H9 (cell line): ENCODE measurements at regions not wholly inside any gene's neighbourhood (a gene's known extent, or its start where the extent isn't known, plus 50 kb on each side); places are given as distances from the start of the nearest gene placed in this dataset.

Source experiments
- DNase-seq: peaks from one replicate; pipeline ENCODE4 v3.0.0-alpha.2; 2017
- H2AFZ ChIP-seq: one replicate; pipeline ENCODE4 v1.6.1; 2013; ENCODE audit warnings: mild to moderate bottlenecking, low read length, control low read depth, moderate library complexity
- H2AK5ac ChIP-seq: 2 replicates; pipeline ENCODE4 v1.6.1; 2013; ENCODE audit warnings: low read length, control low read depth, mixed read lengths; ENCODE audit not compliant: insufficient read length
- H2BK120ac ChIP-seq: one replicate; pipeline ENCODE4 v1.6.1; 2013; ENCODE audit warnings: low read depth, mild to moderate bottlenecking, low read length, control low read depth, inconsistent platforms; ENCODE audit not compliant: poor library complexity, severe bottlenecking
- H2BK12ac ChIP-seq: 2 replicates; pipeline ENCODE4 v1.6.1; 2013; ENCODE audit warnings: low read length, control low read depth, mixed read lengths, low read depth; ENCODE audit not compliant: insufficient read length
- H2BK15ac ChIP-seq: 2 replicates; pipeline ENCODE4 v1.6.1; 2013; ENCODE audit warnings: low read depth, low read length, control low read depth
- H2BK20ac ChIP-seq: one replicate; pipeline ENCODE4 v1.6.1; 2013; ENCODE audit warnings: low read depth, mild to moderate bottlenecking, low read length, control low read depth, inconsistent platforms; ENCODE audit not compliant: poor library complexity, severe bottlenecking
- H2BK5ac ChIP-seq: 2 replicates; pipeline ENCODE4 v1.6.1; 2013; ENCODE audit warnings: low read length, control low read depth, mixed read lengths; ENCODE audit not compliant: insufficient read length
- H3K14ac ChIP-seq: 2 replicates; pipeline ENCODE4 v1.6.1; 2013; ENCODE audit warnings: low read length, control low read depth; ENCODE audit not compliant: insufficient read depth
- H3K18ac ChIP-seq: 2 replicates; pipeline ENCODE4 v1.6.1; 2013; ENCODE audit warnings: low read depth, mild to moderate bottlenecking, mixed read lengths, low read length, control low read depth; ENCODE audit not compliant: insufficient read length
- H3K23ac ChIP-seq: 2 replicates; pipeline ENCODE4 v1.6.1; 2013; ENCODE audit warnings: low read length, control low read depth, mixed read lengths, low read depth; ENCODE audit not compliant: insufficient read length
- H3K23me2 ChIP-seq: 2 replicates; pipeline ENCODE4 v1.6.1; 2013; ENCODE audit warnings: low read depth, mild to moderate bottlenecking, mixed read lengths, low read length, control low read depth; ENCODE audit not compliant: insufficient read length, poor library complexity, severe bottlenecking
- H3K27ac ChIP-seq: 2 replicates; pipeline ENCODE4 v1.5.1; 2013; ENCODE audit warnings: low read length, control low read depth, mixed read lengths, low read depth; ENCODE audit not compliant: insufficient read length
- H3K27me3 ChIP-seq: 2 replicates; pipeline ENCODE4 v1.6.1; 2013; ENCODE audit warnings: low read length, control low read depth, inconsistent platforms; ENCODE audit not compliant: insufficient read depth
- H3K4ac ChIP-seq: 2 replicates; pipeline ENCODE4 v1.6.1; 2013; ENCODE audit warnings: low read depth, mild to moderate bottlenecking, control low read depth, inconsistent platforms, low read length, moderate library complexity
- H3K4me1 ChIP-seq: 2 replicates; pipeline ENCODE4 v1.6.1; 2013; ENCODE audit warnings: low read length, control low read depth, inconsistent platforms; ENCODE audit not compliant: insufficient read depth
- H3K4me2 ChIP-seq: 2 replicates; pipeline ENCODE4 v1.6.1; 2013; ENCODE audit warnings: low read length, control low read depth, mixed read lengths; ENCODE audit not compliant: insufficient read length, insufficient read depth
- H3K56ac ChIP-seq: 2 replicates; pipeline ENCODE4 v1.6.1; 2013; ENCODE audit warnings: low read depth, mild to moderate bottlenecking, mixed read lengths, low read length, control low read depth; ENCODE audit not compliant: insufficient read length
- H3K79me1 ChIP-seq: 2 replicates; pipeline ENCODE4 v1.6.1; 2013; ENCODE audit warnings: low read depth, mild to moderate bottlenecking, moderate library complexity, low read length, control low read depth, inconsistent platforms; ENCODE audit not compliant: insufficient read depth, poor library complexity, severe bottlenecking
- H3K79me2 ChIP-seq: 2 replicates; pipeline ENCODE4 v1.6.1; 2013; ENCODE audit warnings: low read length, control low read depth, inconsistent platforms; ENCODE audit not compliant: insufficient read depth
- H3K9ac ChIP-seq: 2 replicates; pipeline ENCODE4 v1.6.1; 2013; ENCODE audit warnings: low read length, control low read depth, mixed read lengths; ENCODE audit not compliant: insufficient read length; ENCODE audit errors: extremely low read depth
- H3K9me3 ChIP-seq: one replicate; pipeline ENCODE4 v1.6.1; 2013; ENCODE audit warnings: low read depth, low read length, inconsistent platforms; ENCODE audit not compliant: control insufficient read depth
- H3T11ph ChIP-seq: one replicate; pipeline ENCODE4 v1.6.1; 2013; ENCODE audit warnings: mild to moderate bottlenecking, low read length, control low read depth, inconsistent platforms
- H4K20me1 ChIP-seq: one replicate; pipeline ENCODE4 v1.6.1; 2013; ENCODE audit not compliant: control insufficient read depth, insufficient read length, insufficient read depth
- H4K5ac ChIP-seq: 2 replicates; pipeline ENCODE4 v1.6.1; 2013; ENCODE audit warnings: low read depth, mild to moderate bottlenecking, mixed read lengths, low read length, control low read depth; ENCODE audit not compliant: insufficient read length
- H4K8ac ChIP-seq: replicated peaks from 2 replicates; pipeline ENCODE4 v1.6.1; 2013; ENCODE audit warnings: low read length, control low read depth, mixed read lengths, low read depth; ENCODE audit not compliant: insufficient read length
- H4K91ac ChIP-seq: 2 replicates; pipeline ENCODE4 v1.6.1; 2013; ENCODE audit warnings: low read depth, mild to moderate bottlenecking, moderate library complexity, mixed read lengths, low read length, control low read depth; ENCODE audit not compliant: insufficient read length
- H3K27ac Mint-ChIP-seq, 3 experiments: 2 replicates in 2 of 3; 3 replicates in 1 of 3; pipeline ENCODE4 v1.8.0; 2020 to 2021; ENCODE audit warnings: mixed read lengths in 3 of 3, mild to moderate bottlenecking in 1 of 3, moderate library complexity in 1 of 3
- H3K27me3 Mint-ChIP-seq: 2 replicates; pipeline ENCODE4 v1.8.0; 2021; ENCODE audit warnings: low read depth, mild to moderate bottlenecking, moderate library complexity, mixed read lengths
- H3K36me3 Mint-ChIP-seq, 3 experiments: 2 replicates in 2 of 3; 3 replicates in 1 of 3; pipeline ENCODE4 v1.8.0; 2020 to 2021; ENCODE audit warnings: low read depth in 3 of 3, mixed read lengths in 3 of 3; ENCODE audit not compliant: insufficient read depth in 1 of 3
- H3K4me1 Mint-ChIP-seq, 2 experiments: 2 replicates each; pipeline ENCODE4 v1.8.0; 2020; ENCODE audit warnings: mixed read lengths in 2 of 2
- H3K4me3 Mint-ChIP-seq, 2 experiments: 2 replicates in 1 of 2; 3 replicates in 1 of 2; pipeline ENCODE4 v1.8.0; 2020 to 2021; ENCODE audit warnings: mild to moderate bottlenecking in 2 of 2, mixed read lengths in 2 of 2, moderate library complexity in 1 of 2
- H3K9me3 Mint-ChIP-seq, 2 experiments: 2 replicates in 1 of 2; 3 replicates in 1 of 2; pipeline ENCODE4 v1.8.0; 2020; ENCODE audit warnings: mild to moderate bottlenecking in 2 of 2, mixed read lengths in 2 of 2, moderate library complexity in 1 of 2
- WGBS: extraction: QIAGEN DNeasy Blood & Tissue Kit; methylation state at CpG from one replicate; pipeline ENCODE4 v1.1.7; 2013; ENCODE audit warnings: missing lambda C conversion rate, low lambda C conversion rate, mixed read lengths; ENCODE audit not compliant: insufficient read length; ENCODE audit errors: extremely low coverage; 5-methylcytosine and 5-hydroxymethylcytosine counted together
- TF ChIP-seq, protein P1 (sequence below): fragments of 200-600 bp; sonication (generic); conservative IDR thresholded peaks from 3 replicates; pipeline ENCODE4 v1.8.0; 2021; ENCODE audit warnings: antibody characterized with exemption, mild to moderate bottlenecking

- no CpG with 5 or more reads among the region's 1 CpG for WGBS
- TF ChIP-seq, protein P1, sequence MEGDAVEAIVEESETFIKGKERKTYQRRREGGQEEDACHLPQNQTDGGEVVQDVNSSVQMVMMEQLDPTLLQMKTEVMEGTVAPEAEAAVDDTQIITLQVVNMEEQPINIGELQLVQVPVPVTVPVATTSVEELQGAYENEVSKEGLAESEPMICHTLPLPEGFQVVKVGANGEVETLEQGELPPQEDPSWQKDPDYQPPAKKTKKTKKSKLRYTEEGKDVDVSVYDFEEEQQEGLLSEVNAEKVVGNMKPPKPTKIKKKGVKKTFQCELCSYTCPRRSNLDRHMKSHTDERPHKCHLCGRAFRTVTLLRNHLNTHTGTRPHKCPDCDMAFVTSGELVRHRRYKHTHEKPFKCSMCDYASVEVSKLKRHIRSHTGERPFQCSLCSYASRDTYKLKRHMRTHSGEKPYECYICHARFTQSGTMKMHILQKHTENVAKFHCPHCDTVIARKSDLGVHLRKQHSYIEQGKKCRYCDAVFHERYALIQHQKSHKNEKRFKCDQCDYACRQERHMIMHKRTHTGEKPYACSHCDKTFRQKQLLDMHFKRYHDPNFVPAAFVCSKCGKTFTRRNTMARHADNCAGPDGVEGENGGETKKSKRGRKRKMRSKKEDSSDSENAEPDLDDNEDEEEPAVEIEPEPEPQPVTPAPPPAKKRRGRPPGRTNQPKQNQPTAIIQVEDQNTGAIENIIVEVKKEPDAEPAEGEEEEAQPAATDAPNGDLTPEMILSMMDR: no peak
- no peaks in the 10 kb centered on the region for H3K79me2 ChIP-seq
- H3K56ac ChIP-seq: no peak overlapping the region
- H3K4me1 Mint-ChIP-seq: no peaks in the 10 kb centered on the region
- H2AFZ ChIP-seq: no peak overlapping the region
- no peaks in the 10 kb centered on the region for H3K27me3 Mint-ChIP-seq
- H3K4me1 ChIP-seq: no peaks in the 10 kb centered on the region
- no peaks in the 10 kb centered on the region for H4K20me1 ChIP-seq
- no peak overlapping the region for H3K9ac ChIP-seq
- no peak overlapping the region for H3K18ac ChIP-seq
- H4K91ac ChIP-seq: no peak overlapping the region
- H3K23ac ChIP-seq: no peak overlapping the region
- no peak overlapping the region for H4K5ac ChIP-seq
- no peak overlapping the region for H2BK120ac ChIP-seq
- H2BK12ac ChIP-seq: no peak overlapping the region
- H3K4me2 ChIP-seq: no peak overlapping the region
- no peaks in the 10 kb centered on the region for H3K79me1 ChIP-seq
- H3K27ac ChIP-seq: no peak overlapping the region
- H2BK15ac ChIP-seq: no peak overlapping the region
- no peak overlapping the region for H3T11ph ChIP-seq
- no peaks in the 10 kb centered on the region; a peak in 1 of 7 replicates for H3K36me3 Mint-ChIP-seq
- no peak overlapping the region for H2AK5ac ChIP-seq
- H3K14ac ChIP-seq: no peak overlapping the region
- H3K27ac Mint-ChIP-seq: no peak overlapping the region
- DNase-seq: no peak
- H3K4me3 Mint-ChIP-seq: no peak overlapping the region
- H3K23me2 ChIP-seq: no peaks in the 10 kb centered on the region
- H3K9me3 ChIP-seq: no peaks in the 10 kb centered on the region
- H2BK5ac ChIP-seq: no peak overlapping the region
- H4K8ac ChIP-seq: no peak overlapping the region
- H2BK20ac ChIP-seq: no peak overlapping the region
- H3K4ac ChIP-seq: no peak overlapping the region
- H3K9me3 Mint-ChIP-seq: peaks cover 0 to 3% of the 10 kb centered on the region in 2 experiments; a peak in 2 of 5 replicates
- no peaks in the 10 kb centered on the region for H3K27me3 ChIP-seq
Measured at GRCh38 chr16:59144326-59144725, 410.2 kb upstream of the GOT2 start.
